ENCODE measurements at regions not wholly inside any gene's neighbourhood (a gene's known extent, or its start where the extent isn't known, plus 50 kb on each side); places are given as distances from the start of the nearest gene placed in this dataset.
"Not testable (repeated sequence)": the region's sequence is repeated elsewhere in the genome, so short reads cannot be mapped to it uniquely, and the experiment has no call there.

DNA sequence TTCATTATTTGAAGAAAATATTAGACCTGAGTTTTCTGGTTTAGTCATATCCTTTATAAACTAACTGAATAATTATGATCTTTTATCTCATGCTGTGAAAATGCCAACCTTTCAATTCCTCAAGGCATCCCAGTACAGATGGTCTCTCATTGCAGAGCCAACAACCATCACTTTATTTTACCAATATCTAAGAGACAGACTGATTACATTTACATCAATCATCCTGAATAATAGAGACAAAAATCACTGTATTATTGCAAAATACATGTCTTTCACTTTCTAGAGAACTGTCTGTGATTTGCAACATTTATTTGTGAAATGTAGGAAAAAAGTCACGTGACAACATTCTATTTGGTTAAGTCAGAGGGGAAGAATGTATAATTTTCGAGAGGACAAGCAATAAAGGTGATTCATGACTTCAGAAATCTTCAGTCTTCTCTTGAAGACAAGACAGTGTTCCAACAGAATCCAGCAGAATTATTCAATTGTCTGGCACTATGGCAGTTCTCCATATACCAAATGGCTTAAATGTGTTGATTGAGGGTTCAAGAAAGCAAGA, 503.6 kb upstream of the SYT4 start:
- DNase-seq (ENCODE audit: low spot score), result no peak
- Histone ChIP-seq H3K36me3 (no peaks in the 10 kb centered on the region), H3K9me3 (no peaks in the 10 kb centered on the region), H3K4me1 (no peaks in the 10 kb centered on the region), H3K27me3 (no peaks in the 10 kb centered on the region), H3K27ac (no peak overlapping the region), H3K4me3 (no peak overlapping the region)
- TF ChIP-seq, protein P1, sequence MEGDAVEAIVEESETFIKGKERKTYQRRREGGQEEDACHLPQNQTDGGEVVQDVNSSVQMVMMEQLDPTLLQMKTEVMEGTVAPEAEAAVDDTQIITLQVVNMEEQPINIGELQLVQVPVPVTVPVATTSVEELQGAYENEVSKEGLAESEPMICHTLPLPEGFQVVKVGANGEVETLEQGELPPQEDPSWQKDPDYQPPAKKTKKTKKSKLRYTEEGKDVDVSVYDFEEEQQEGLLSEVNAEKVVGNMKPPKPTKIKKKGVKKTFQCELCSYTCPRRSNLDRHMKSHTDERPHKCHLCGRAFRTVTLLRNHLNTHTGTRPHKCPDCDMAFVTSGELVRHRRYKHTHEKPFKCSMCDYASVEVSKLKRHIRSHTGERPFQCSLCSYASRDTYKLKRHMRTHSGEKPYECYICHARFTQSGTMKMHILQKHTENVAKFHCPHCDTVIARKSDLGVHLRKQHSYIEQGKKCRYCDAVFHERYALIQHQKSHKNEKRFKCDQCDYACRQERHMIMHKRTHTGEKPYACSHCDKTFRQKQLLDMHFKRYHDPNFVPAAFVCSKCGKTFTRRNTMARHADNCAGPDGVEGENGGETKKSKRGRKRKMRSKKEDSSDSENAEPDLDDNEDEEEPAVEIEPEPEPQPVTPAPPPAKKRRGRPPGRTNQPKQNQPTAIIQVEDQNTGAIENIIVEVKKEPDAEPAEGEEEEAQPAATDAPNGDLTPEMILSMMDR (IDR thresholded peaks at IDR 0.05), result no peak

DNA sequence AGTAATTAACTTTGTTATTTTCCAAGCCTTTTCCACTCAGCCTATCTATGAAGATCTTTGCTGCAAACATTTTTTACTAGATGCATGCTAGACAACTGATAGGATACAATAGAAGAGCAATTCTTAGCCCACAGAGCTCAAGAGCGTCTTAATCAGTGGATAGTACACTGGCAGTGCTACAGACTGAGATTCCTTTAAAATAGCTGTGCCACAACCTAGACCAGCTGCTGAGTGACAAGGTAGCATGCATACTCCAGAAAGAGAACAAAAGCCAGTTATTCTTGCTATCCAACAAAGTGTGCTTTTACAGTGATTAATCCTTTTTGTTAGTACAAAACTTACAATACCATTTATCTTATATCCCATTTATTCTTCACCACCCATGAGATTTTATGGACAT, 507.9 kb upstream of the SYT4 start:
- no peak overlapping the region for H3K27ac ChIP-seq
- H3K4me1 ChIP-seq, result no peaks in the 10 kb centered on the region
- H3K27me3 ChIP-seq, result no peaks in the 10 kb centered on the region
- H3K36me3 ChIP-seq, result no peaks in the 10 kb centered on the region
- H3K9me3 ChIP-seq, result no peaks in the 10 kb centered on the region
- H3K4me3 ChIP-seq, result no peak overlapping the region
- TF ChIP-seq, protein P1 (IDR thresholded peaks at IDR 0.05), result no peak
- no peak for DNase-seq (ENCODE audit: low spot score)

GRCh38 chr18:43786893-43787292, 509.6 kb upstream of the SYT4 start:
- no peak for DNase-seq (ENCODE audit: low spot score)
- Histone ChIP-seq H3K4me3 (no peak overlapping the region), H3K4me1 (no peaks in the 10 kb centered on the region), H3K27me3 (no peaks in the 10 kb centered on the region), H3K36me3 (no peaks in the 10 kb centered on the region), H3K9me3 (no peaks in the 10 kb centered on the region), H3K27ac (no peak overlapping the region)
- TF ChIP-seq, protein P1 (IDR thresholded peaks at IDR 0.05), result no peak

DNA sequence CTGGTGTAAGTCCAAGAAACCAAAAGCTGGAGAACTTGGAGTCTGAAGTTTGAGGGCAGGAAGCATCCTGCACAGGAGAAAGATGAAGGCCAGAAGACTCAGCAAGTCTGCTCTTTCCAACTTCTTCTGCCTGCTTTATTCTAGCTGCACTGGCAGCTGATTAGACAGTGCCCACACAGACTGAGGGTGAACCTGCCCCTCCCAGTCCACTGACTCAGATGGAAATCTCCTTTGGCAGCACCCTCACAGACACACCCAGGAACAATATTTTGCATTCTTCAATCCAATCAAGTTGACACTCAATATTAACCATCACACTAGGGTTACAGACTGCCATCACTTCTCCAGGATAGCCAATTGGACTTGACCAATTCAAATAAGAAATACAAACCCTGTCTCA, 510.4 kb upstream of the SYT4 start:
- not testable (repeated sequence) for DNase-seq (ENCODE audit: low spot score); H3K36me3 ChIP-seq; H3K27ac ChIP-seq; H3K27me3 ChIP-seq; H3K4me1 ChIP-seq; H3K9me3 ChIP-seq; H3K4me3 ChIP-seq

DNA sequence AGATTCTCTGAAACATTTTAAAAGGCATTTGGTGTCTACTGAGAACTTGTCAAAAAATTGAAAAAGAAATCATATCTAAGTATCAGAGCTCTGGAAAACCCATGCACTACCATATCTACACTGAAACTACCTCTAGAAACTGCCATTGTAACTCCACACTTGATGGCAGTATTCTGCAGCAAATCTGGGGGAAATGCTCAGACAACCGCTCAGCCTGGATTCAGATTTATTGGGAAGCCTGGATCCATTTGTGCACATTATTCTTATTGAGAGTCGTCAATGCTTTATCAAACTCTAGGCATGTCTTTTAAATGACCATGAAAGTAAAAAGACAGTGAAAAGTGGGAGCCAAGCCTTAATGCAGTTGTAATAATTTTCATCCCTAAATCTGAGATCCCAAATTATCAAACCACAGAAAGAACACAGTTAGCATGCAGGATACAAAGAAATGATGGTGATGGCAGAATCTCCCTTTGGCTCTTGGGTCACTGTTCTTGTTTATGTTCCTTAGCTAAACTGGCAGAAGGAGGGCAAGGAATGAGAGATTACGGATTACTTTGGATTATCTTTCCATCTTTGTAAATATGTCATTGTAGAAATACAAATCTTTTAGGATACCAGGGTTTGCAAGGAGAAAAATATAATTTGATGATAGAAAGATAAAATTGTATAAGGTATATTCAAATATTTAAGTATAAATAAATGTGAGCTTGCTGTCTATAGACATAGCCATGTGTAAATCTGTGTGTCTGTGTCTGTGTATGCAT, 512.1 kb upstream of the SYT4 start:
- TF ChIP-seq, protein P1 (IDR thresholded peaks at IDR 0.05), result peak in 1 of 2 donors; percentile 61
- H3K4me3 ChIP-seq, result no peak overlapping the region
- DNase-seq (ENCODE audit: low spot score), result no peak
- H3K36me3 ChIP-seq, result no peaks in the 10 kb centered on the region
- no peaks in the 10 kb centered on the region for H3K9me3 ChIP-seq
- no peak overlapping the region for H3K27ac ChIP-seq
- no peaks in the 10 kb centered on the region for H3K4me1 ChIP-seq
- H3K27me3 ChIP-seq, result no peaks in the 10 kb centered on the region

- Histone ChIP-seq H3K27ac (peak overlapping the region in 1 of 2 donors; percentile 67), H3K36me3 (no peaks in the 10 kb centered on the region), H3K4me1 (no peaks in the 10 kb centered on the region), H3K4me3 (no peak overlapping the region), H3K9me3 (no peaks in the 10 kb centered on the region), H3K27me3 (no peaks in the 10 kb centered on the region)
- TF ChIP-seq, protein P1 (IDR thresholded peaks at IDR 0.05), result no peak
- no peak for DNase-seq (ENCODE audit: low spot score)
Observed at GRCh38 chr18:43793910-43794309, 516.6 kb upstream of the SYT4 start.

All from right atrium auricular region (tissue), 2 donors.